ENCODE measurements at regions not wholly inside any gene's neighbourhood (a gene's known extent, or its start where the extent isn't known, plus 50 kb on each side); places are given as distances from the start of the nearest gene placed in this dataset.

GRCh38 chr18:72922895-72923294 is 55.1 kb upstream of the NETO1 start:
- no peaks in the 10 kb centered on the region for H3K27me3 ChIP-seq (ENCODE audit: insufficient read depth, low read length)
- H3K36me3 ChIP-seq (ENCODE audit: insufficient read depth, low read length): no peaks in the 10 kb centered on the region
- no peak overlapping the region for H3K9ac ChIP-seq (ENCODE audit: low read depth, low read length)
- 83% methylated on average over 1 of the region's 2 CpGs for WGBS
- peaks cover 8% of the 10 kb centered on the region; the same call in 1 of the 2 replicates for H3K9me3 ChIP-seq (ENCODE audit: insufficient read depth, low read depth, low read length)
- no peak overlapping the region for H3K4me3 ChIP-seq (ENCODE audit: low read length)
- no peak overlapping the region for H3K27ac ChIP-seq (ENCODE audit: low read depth, low read length)
- H3K4me1 ChIP-seq (ENCODE audit: insufficient read depth, low read length): no peaks in the 10 kb centered on the region
